NCI-H2081 treated with DMSO at 0.1 percent for 48 hours (cell line): ENCODE measurements at regions not wholly inside any gene's neighbourhood (a gene's known extent, or its start where the extent isn't known, plus 50 kb on each side); places are given as distances from the start of the nearest gene placed in this dataset.
"Not testable (repeated sequence)": the region's sequence is repeated elsewhere in the genome, so short reads cannot be mapped to it uniquely, and the experiment has no call there.

Source experiments
- DNase-seq: peaks from one replicate; lab custom pipeline; 2025; lab: John Stamatoyannopoulos, UW

DNA sequence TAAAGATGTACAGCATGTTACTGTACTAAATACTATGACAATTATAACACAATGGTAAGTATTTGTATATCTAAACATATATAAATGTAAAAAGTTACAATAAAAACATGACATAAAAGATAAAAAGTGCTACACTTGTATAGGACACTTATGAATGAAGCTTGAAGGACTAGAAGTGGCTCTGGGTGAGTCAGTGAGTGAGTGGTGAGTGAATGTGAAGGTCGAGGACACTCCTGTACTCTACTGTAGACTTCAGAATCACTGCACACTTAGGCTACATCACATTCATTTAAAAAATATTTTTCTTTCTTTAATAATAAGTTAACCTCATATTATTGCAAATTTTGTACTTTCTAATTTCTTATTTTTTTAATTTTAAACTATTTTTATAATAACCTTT, 1476.7 kb upstream of the CDH8 start:
- no peak for DNase-seq

GRCh38 chr16:63497408-63497807, 1461.2 kb upstream of the CDH8 start:
- DNase-seq, result no peak

GRCh38 chr16:63496282-63496681, 1460.0 kb upstream of the CDH8 start:
- DNase-seq, result no peak

DNA sequence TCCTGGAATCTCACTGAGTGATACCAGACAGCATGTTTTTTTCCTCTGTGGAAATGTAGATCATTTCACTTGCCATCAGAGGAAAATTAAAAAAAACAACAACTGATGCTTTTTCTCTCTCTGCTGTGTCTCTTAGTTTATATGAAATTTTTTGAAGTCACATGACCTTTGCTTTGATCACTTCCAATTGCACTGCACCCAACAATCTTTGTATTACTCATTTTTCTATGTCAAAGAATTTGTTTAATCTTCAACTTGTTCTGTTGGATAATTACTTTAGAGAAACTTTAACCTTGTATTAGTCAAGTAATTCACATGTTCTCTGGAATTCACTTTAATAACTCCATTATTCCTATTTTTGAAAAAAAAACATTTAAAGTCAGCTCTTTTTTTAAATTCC, 1452.7 kb upstream of the CDH8 start:
- no peak for DNase-seq

GRCh38 chr16:63481060-63481459, 1444.8 kb upstream of the CDH8 start:
- no peak for DNase-seq

DNA sequence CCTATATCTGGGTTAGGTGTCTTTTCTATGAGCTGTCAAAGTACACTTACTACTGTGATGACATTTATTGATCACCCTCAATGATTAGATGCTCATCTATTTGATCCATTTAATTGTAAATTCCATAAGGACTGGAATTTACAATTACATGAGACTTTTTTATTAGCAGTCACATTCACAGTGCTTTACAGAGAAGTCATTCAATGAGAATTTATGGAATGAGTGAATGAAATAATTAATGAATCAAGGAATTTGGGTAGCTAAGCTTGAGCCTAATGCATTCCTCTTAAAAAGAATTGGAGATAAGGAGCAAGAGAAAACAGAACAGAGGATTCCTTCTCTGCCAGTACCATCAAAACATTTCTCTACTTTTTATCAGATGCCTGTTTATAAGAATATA, 1437.5 kb upstream of the CDH8 start:
- no peak for DNase-seq

GRCh38 chr16:63467513-63467912, 1431.3 kb upstream of the CDH8 start:
- no peak for DNase-seq

DNA sequence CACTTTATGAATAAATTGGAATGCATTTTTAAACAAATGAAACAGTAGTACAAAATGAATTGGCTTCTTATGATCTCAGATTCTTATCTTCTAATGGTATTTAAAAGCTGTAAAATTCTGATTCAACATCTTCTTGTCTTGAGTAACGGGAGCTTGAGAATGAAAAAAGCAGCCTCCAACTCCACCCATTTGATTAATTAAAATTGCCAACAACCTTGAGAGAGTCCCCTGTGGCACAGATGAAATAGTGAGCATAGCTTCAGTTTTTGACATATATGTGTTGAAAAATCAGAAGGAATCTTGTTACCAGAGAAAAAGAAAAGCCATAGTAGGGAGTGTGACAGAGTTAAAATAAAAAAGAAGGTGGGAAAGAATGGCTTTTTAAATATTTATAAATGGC, 1426.1 kb upstream of the CDH8 start:
- no peak for DNase-seq

- DNase-seq, result no peak
These were observed 1425.1 kb upstream of the CDH8 start for GRCh38 chr16:63461248-63461841.

- DNase-seq, result no peak
These were observed 1422.6 kb upstream of the CDH8 start for GRCh38 chr16:63458846-63459245.

DNA sequence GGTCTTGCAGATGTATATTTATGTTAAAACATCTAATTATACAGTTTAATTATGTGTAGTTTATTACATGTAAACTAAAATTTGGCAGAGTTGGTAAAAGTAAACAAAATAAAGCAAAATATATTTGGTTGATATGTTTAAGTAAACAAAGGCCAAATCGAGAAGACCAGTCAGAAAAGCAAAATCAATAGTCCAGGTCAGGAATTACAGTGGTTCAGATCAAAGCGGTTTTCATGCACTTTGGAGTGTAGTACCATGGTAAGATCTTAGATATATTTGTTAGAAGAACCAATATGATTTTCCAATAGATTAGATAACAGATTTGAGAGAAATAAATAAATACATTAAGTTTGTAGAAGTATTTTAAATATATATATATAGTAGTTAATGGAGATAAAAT, 1421.6 kb upstream of the CDH8 start:
- no peak for DNase-seq

- DNase-seq, result no peak
These were observed 1417.0 kb upstream of the CDH8 start for GRCh38 chr16:63453261-63453660.

- DNase-seq, result no peak
These were observed 1410.9 kb upstream of the CDH8 start for GRCh38 chr16:63447121-63447520.

GRCh38 chr16:63442246-63442645, 1406.0 kb upstream of the CDH8 start:
- DNase-seq, result no peak

DNA sequence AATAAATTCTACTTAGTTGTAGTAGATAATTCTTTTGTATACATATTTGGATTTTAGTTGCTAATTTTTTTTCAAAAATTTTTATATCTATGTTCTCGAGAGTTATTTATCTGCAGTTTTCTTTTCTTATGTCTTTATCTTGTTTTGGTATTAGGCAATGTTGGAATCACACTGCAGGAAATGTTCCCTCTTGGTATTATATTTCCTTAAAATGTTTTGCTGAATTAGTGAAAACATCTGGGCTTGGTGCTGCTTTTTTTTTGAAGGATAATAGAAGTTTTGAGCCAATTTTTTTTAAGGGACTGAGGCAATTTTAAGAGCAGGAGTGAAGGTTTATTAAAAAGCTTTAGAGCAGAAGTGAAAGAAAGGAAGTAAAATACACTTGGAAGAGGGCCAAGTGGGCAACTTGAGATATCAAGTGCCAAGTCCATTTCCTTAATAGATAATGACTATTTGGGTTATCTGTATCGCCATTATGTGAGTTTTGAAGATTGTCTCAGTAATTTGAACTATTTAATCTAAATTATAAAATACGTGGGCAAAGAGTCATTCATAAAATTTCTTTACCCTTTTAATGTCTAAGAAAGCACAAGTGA, 1390.1 kb upstream of the CDH8 start:
- DNase-seq, result no peak

GRCh38 chr16:63422715-63423114, 1386.5 kb upstream of the CDH8 start:
- DNase-seq, result no peak

DNA sequence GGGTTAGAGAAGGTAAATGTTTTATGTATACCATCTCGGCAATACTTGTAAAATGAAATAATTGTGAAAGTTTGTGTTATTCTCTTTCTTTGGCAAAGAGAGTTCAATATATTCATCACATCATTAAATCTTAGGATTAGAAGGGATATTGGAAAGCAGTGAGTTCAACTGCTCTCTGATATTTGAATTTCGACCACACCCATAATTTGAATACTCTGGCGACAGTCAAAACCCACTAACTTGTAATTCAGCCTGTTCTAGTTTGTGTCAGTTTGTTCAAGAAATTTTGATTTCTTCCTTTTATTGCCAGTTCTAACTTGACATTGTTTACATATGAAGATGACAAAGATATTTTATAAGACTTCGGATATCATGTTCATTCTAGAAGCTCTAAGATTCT, 1380.5 kb upstream of the CDH8 start:
- no peak for DNase-seq

DNA sequence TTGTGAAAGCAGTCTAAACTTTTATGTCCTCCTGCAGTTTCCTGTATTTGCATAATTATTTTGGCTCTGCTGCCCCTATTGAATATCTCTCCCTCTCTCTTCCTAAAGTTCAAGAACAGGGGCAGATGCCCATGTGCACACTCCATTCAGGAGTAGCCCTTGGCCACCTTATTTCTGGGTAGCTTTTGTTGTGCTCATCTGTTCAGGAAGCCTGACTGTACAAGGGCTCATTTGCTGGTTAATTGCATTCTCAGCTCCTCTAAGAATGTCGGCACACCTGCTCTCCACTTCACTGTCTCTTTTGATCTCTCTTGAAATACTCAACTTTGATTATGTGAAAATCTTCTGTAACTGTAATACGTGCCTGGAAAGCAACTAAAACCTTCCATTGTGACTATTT, 1378.8 kb upstream of the CDH8 start:
- no peak for DNase-seq

GRCh38 chr16:63410594-63410993, 1374.4 kb upstream of the CDH8 start:
- no peak for DNase-seq

DNA sequence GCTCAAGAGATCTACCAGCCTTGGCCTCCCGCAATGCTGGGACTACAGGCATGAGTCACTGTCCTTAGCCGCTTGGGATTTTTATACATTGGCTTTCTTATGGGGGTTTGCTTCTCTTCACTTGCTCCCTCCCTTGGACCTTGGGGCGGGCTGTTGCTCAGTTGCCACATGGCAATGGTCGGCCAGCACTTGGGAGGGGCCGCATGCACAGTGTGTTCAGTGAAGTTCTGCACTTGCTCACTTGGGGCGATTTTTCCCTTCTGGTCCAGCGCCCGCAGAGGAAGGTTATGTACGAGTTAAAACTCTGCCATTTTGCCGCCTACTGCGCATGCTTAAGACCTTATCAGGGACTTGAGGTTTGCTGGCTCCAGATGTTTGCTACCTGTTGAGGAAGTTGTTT, 1367.6 kb upstream of the CDH8 start:
- no peak for DNase-seq

DNA sequence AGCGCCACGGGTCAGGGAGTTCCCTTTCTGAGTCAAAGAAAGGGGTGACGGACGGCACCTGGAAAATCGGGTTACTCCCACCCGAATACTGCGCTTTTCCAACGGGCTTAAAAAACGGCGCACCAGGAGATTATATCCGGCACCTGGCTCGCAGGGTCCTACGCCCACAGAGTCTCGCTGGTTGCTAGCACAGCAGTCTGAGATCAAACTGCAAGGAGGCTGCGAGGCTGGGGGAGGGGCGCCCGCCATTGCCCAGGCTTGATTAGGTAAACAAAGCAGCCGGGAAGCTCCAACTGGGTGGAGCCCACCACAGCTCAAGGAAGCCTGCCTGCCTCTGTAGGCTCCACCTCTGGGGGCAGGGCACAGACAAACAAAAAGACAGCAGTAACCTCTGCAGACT, 1352.0 kb upstream of the CDH8 start:
- not testable (repeated sequence) for DNase-seq

GRCh38 chr16:63385714-63386432, 1349.6 kb upstream of the CDH8 start:
- DNase-seq, result no peak

GRCh38 chr16:63373744-63374143, 1337.5 kb upstream of the CDH8 start:
- DNase-seq, result no peak

DNA sequence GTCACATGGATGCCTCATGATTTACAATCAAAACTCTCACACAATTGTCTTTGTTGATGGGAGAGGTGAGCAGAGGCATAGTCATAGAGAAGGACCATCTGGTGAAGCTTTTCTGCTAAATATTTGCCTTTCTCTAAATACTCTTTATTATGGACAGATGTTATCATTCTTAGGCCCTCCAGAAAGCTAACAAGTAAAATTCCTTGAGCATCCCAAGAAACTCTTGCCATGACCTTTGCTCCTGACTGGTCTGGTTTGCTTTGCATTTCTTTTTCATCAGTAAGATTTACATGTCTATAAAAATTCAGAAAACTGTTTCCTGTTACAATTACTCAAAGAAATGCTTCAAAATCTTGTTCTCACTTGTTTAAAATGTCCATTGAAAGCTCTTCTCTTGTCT, 1336.6 kb upstream of the CDH8 start:
- DNase-seq, result no peak
